ENCODE measurements at regions not wholly inside any gene's neighbourhood (a gene's known extent, or its start where the extent isn't known, plus 50 kb on each side); places are given as distances from the start of the nearest gene placed in this dataset.

DNA sequence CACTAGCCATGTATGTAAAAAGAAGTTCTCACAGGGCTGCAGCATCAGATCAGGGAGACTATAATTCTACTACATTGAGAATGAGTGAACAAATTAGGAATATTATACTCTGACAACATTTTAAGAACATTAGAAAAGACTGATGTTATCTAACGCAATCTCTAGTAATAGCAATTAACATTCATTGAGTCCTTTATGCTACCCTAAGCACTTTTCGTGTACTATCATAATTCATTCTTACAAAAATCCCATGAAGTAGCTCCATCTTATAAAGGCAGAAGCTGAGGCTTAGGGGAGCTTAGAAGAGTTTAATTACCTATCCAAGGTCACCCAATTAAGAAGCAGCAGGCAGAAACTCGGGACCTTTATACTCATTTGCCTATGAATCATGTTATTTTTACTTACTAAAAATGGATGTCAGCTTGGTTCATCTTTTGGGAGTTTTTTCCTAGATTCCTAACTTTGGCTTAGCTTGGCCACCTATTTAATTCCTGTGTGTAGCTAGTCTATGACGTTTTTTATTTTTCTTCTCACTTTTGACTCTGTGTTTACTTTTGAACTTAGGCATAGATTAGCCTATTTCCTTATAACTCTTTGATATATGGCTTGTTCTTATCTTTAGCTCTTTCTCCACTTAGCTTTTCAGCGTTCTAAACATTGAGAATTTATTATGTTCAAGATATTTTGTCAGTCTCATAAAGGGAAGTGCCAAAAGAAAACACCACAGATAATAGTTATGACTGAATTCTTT is 333.5 kb upstream of the DCN start:
- Histone ChIP-seq H3K27ac (no peak overlapping the region), H3K4me1 (no peaks in the 10 kb centered on the region), H3K4me3 (no peak overlapping the region), H3K27me3 (ENCODE audit: low read depth) (no peaks in the 10 kb centered on the region), H3K36me3 (no peaks in the 10 kb centered on the region), H3K9me3 (no peaks in the 10 kb centered on the region)
- DNase-seq, result no peak
- TF ChIP-seq CTCF (IDR thresholded peaks at IDR 0.05), result no peak
- intact Hi-C loops (cut with DNase I), result no loop called here
- ATAC-seq, result no peak

DNA sequence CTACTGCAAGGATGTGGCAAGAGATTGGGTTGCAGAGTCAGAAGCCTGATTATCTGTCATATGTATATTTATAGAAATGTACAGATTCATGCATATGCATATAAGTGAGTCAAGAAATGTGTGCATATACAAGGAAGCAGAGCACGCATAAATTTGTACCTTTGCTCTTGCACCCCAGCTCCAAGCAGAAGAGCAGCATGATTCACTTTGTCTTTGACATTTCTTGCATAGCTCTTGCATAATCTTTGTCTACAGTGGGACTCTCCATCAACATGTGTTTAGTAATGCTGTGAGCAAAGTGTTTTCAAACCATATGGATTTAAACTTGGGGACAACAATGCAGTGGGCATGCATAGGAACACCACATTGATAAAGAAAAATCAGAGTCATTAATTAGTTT is 330.7 kb upstream of the DCN start:
- Histone ChIP-seq H3K27me3 (ENCODE audit: low read depth) (no peaks in the 10 kb centered on the region), H3K27ac (no peak overlapping the region), H3K9me3 (no peaks in the 10 kb centered on the region), H3K4me3 (no peak overlapping the region), H3K36me3 (no peaks in the 10 kb centered on the region), H3K4me1 (no peaks in the 10 kb centered on the region)
- ATAC-seq, result no peak
- no peak for DNase-seq
- intact Hi-C loops (cut with DNase I), result no loop called here
- TF ChIP-seq CTCF (IDR thresholded peaks at IDR 0.05), result no peak

- no peak for ATAC-seq
- Histone ChIP-seq H3K27me3 (ENCODE audit: low read depth) (no peaks in the 10 kb centered on the region), H3K4me3 (no peak overlapping the region), H3K4me1 (no peaks in the 10 kb centered on the region), H3K9me3 (no peaks in the 10 kb centered on the region), H3K27ac (no peak overlapping the region), H3K36me3 (no peaks in the 10 kb centered on the region)
- no peak for DNase-seq
- no peak for TF ChIP-seq CTCF (IDR thresholded peaks at IDR 0.05)
- intact Hi-C loops (cut with DNase I), result no loop called here
These were observed 329.3 kb upstream of the DCN start for GRCh38 chr12:91511795-91512420.

DNA sequence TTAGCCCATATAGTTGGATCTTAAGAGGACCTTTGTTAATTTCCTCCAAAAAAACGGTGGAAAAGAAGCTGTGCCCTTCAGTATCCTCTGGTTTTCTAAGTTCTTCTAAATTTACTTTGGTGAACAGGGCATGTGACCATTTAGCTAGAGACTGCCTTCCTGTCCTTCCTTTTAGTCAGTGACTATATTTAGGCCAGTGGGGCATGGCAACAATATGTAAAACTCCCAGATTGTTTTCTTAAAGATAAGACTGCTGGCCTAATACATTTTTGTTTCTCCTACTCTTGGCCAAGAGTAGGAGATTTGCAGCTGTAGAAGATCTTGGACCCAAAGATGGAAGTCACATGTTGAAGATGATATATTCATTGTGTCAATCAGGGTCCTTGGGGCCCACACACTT is 325.1 kb upstream of the DCN start:
- H3K27ac ChIP-seq, result no peak overlapping the region
- TF ChIP-seq CTCF (IDR thresholded peaks at IDR 0.05), result no peak
- intact Hi-C loops (cut with DNase I), result no loop called here

DNA sequence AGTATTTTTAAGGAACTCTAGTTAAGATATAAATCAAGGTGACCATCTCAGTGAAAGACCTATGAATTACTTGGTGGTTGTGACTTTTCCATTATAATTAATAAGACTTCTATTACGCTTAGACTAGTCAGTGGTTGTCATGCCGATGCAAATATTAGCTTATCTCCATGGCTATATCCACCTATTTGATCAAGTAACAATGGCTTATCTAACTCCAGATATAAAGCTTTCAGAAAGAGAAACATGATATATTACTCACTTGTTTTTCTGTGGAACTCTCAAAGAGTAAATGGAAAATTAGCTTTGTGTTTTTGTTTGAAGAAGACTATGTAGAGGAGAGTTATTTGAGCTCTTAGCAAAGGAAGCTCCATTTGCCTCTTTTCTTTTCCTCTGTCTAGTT is 323.8 kb upstream of the DCN start:
- Histone ChIP-seq H3K4me3 (no peak overlapping the region), H3K4me1 (no peaks in the 10 kb centered on the region), H3K27ac (no peak overlapping the region), H3K9me3 (no peaks in the 10 kb centered on the region), H3K27me3 (ENCODE audit: low read depth) (no peaks in the 10 kb centered on the region), H3K36me3 (no peaks in the 10 kb centered on the region)
- no peak for TF ChIP-seq CTCF (IDR thresholded peaks at IDR 0.05)
- DNase-seq (no peak), ATAC-seq (no peak)
- intact Hi-C loops (cut with DNase I), result no loop called here

More for the DNA sequence above, 325.1 kb upstream of the DCN start:
- H3K9me3 ChIP-seq, result no peaks in the 10 kb centered on the region
- no peaks in the 10 kb centered on the region for H3K36me3 ChIP-seq
- no peak for ATAC-seq
- no peaks in the 10 kb centered on the region for H3K27me3 ChIP-seq (ENCODE audit: low read depth)
- no peak for DNase-seq
- H3K4me3 ChIP-seq, result no peak overlapping the region
- H3K4me1 ChIP-seq, result no peaks in the 10 kb centered on the region

Data from lower lobe of right lung (tissue), 2 donors.